ENCODE measurements at regions not wholly inside any gene's neighbourhood (a gene's known extent, or its start where the extent isn't known, plus 50 kb on each side); places are given as distances from the start of the nearest gene placed in this dataset.

DNA sequence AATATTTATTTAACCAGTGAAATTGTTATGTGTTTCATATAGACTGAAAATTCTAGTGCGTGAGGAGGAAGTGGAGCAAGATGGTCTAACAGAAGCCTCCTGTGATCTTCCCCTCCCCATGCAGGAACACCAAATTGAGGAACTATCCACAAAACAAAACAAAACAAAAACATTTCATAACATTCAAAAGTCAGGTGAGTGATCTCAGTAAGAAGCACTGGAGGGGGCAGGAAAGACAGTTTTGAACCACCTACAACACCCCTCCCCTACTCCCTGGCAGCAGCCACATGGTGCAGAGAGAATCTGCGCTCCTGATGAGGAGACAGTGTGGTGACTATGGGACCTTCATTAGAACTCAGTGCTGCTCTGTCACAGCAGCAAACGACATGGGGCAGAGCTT lies 221.9 kb upstream of the SEMA3C start:
- Histone ChIP-seq H2AFZ (ENCODE audit: insufficient read depth, low read length, poor library complexity) (no peak overlapping the region), H3K79me1 (ENCODE audit: low read length) (no peaks in the 10 kb centered on the region), H3K4me3 (ENCODE audit: low read depth, low read length) (no peak overlapping the region), H4K12ac (ENCODE audit: low read depth, low read length) (no peak overlapping the region), H3K27ac (ENCODE audit: low read depth, low read length) (no peak overlapping the region), H2BK120ac (ENCODE audit: insufficient read depth, low read length, poor library complexity) (no peak overlapping the region), H2BK12ac (ENCODE audit: low read length) (no peak overlapping the region), H2AK5ac (ENCODE audit: low read length) (no peak overlapping the region), H2BK5ac (ENCODE audit: low read depth, low read length, poor library complexity) (no peak overlapping the region), H3K4ac (ENCODE audit: low read depth, low read length) (no peak overlapping the region), H3K4me2 (ENCODE audit: low read length) (no peak overlapping the region), H3K36me3 (ENCODE audit: control insufficient read depth in 1 of 2, insufficient read depth in 2 of 2, low read length in 2 of 2) (no peaks in the 10 kb centered on the region), H3K23ac (ENCODE audit: low read length) (no peak overlapping the region), H3K9me3 (ENCODE audit: insufficient read depth, low read depth, low read length) (no peaks in the 10 kb centered on the region), H3K18ac (ENCODE audit: low read length) (no peak overlapping the region), H4K91ac (ENCODE audit: low read depth, low read length) (no peak overlapping the region), H4K8ac (ENCODE audit: low read depth, low read length) (no peak overlapping the region), H3K4me1 (ENCODE audit: control insufficient read depth in 1 of 2, insufficient read depth in 2 of 2, low read length in 2 of 2) (no peaks in the 10 kb centered on the region), H3K79me2 (ENCODE audit: control insufficient read depth, insufficient read depth, low read length, poor library complexity) (no peaks in the 10 kb centered on the region), H3K9ac (ENCODE audit: low read length) (no peak overlapping the region), H3K14ac (ENCODE audit: low read length) (no peak overlapping the region), H3K27me3 (ENCODE audit: insufficient read depth, low read length) (no peaks in the 10 kb centered on the region)
- WGBS (ENCODE audit: extremely low coverage, insufficient coverage, insufficient read length): no CpG with 5 or more reads among the region's 3 CpGs
- DNase-seq: no peak

DNA sequence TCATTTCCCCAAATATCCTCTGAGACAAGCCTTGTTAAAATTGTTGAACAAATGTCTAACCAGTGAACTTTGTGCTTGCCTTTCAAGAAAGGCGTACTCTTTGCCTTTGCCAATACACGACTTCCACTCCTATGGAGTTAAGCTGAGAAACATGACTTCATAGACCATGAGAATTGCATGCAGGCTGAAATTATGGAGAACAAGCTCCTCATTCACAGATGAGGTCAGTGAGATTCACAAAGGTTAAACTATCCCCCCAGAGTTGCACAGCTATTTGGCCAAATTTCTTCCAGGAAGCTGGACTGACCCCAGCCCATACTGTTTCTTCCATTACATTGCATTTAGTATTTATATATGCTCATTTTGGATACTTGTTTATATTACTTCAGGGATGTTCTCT lies 221.4 kb upstream of the SEMA3C start:
- no peak overlapping the region for H3K23ac ChIP-seq (ENCODE audit: low read length)
- no peak for DNase-seq
- no CpG with 5 or more reads among the region's 2 CpGs for WGBS (ENCODE audit: extremely low coverage, insufficient coverage, insufficient read length)
- H2BK120ac ChIP-seq (ENCODE audit: insufficient read depth, low read length, poor library complexity): no peak overlapping the region
- no peak overlapping the region for H3K4me3 ChIP-seq (ENCODE audit: low read depth, low read length)
- no peak overlapping the region for H3K4ac ChIP-seq (ENCODE audit: low read depth, low read length)
- H3K36me3 ChIP-seq (ENCODE audit: control insufficient read depth in 1 of 2, insufficient read depth in 2 of 2, low read length in 2 of 2): no peaks in the 10 kb centered on the region
- no peak overlapping the region for H3K9ac ChIP-seq (ENCODE audit: low read length)
- no peaks in the 10 kb centered on the region for H3K4me1 ChIP-seq (ENCODE audit: control insufficient read depth in 1 of 2, insufficient read depth in 2 of 2, low read length in 2 of 2)
- H2AFZ ChIP-seq (ENCODE audit: insufficient read depth, low read length, poor library complexity): no peak overlapping the region
- no peak overlapping the region for H3K4me2 ChIP-seq (ENCODE audit: low read length)
- no peak overlapping the region for H4K12ac ChIP-seq (ENCODE audit: low read depth, low read length)
- no peak overlapping the region for H4K91ac ChIP-seq (ENCODE audit: low read depth, low read length)
- H2BK12ac ChIP-seq (ENCODE audit: low read length): no peak overlapping the region
- no peaks in the 10 kb centered on the region for H3K79me1 ChIP-seq (ENCODE audit: low read length)
- no peak overlapping the region for H2BK5ac ChIP-seq (ENCODE audit: low read depth, low read length, poor library complexity)
- H3K27ac ChIP-seq (ENCODE audit: low read depth, low read length): no peak overlapping the region
- no peak overlapping the region for H4K8ac ChIP-seq (ENCODE audit: low read depth, low read length)
- H3K27me3 ChIP-seq (ENCODE audit: insufficient read depth, low read length): no peaks in the 10 kb centered on the region
- H3K18ac ChIP-seq (ENCODE audit: low read length): no peak overlapping the region
- H3K79me2 ChIP-seq (ENCODE audit: control insufficient read depth, insufficient read depth, low read length, poor library complexity): no peaks in the 10 kb centered on the region
- H2AK5ac ChIP-seq (ENCODE audit: low read length): no peak overlapping the region
- no peak overlapping the region for H3K14ac ChIP-seq (ENCODE audit: low read length)
- H3K9me3 ChIP-seq (ENCODE audit: insufficient read depth, low read depth, low read length): no peaks in the 10 kb centered on the region

DNA sequence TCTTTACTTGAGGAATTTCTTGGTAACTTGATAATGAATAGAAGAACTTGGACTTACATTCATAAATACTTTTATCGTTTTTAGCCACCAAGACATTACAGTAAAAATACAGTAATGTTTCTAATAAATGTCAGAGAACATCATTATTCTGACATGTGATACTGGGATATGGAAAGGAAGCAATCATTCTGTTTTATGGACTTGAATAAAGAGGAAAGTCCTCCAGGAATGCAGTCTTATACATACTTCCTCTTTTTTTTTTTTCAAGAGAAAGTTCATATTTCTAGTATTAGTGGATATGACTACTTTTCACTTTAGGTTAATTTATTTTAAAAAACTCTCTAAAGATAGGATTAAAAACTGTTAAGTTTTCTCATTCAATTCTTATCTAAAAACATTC lies 220.0 kb upstream of the SEMA3C start:
- Histone ChIP-seq H3K4ac (ENCODE audit: low read depth, low read length) (no peak overlapping the region), H3K79me1 (ENCODE audit: low read length) (no peaks in the 10 kb centered on the region), H3K4me2 (ENCODE audit: low read length) (no peak overlapping the region), H4K12ac (ENCODE audit: low read depth, low read length) (no peak overlapping the region), H2BK5ac (ENCODE audit: low read depth, low read length, poor library complexity) (no peak overlapping the region), H4K8ac (ENCODE audit: low read depth, low read length) (no peak overlapping the region), H2BK120ac (ENCODE audit: insufficient read depth, low read length, poor library complexity) (no peak overlapping the region), H3K14ac (ENCODE audit: low read length) (no peak overlapping the region), H3K23ac (ENCODE audit: low read length) (no peak overlapping the region), H3K9me3 (ENCODE audit: insufficient read depth, low read depth, low read length) (no peaks in the 10 kb centered on the region), H3K27ac (ENCODE audit: low read depth, low read length) (no peak overlapping the region), H4K91ac (ENCODE audit: low read depth, low read length) (no peak overlapping the region), H3K79me2 (ENCODE audit: control insufficient read depth, insufficient read depth, low read length, poor library complexity) (no peaks in the 10 kb centered on the region), H2AK5ac (ENCODE audit: low read length) (no peak overlapping the region), H2BK12ac (ENCODE audit: low read length) (no peak overlapping the region), H2AFZ (ENCODE audit: insufficient read depth, low read length, poor library complexity) (no peak overlapping the region), H3K27me3 (ENCODE audit: insufficient read depth, low read length) (no peaks in the 10 kb centered on the region), H3K4me3 (ENCODE audit: low read depth, low read length) (no peak overlapping the region), H3K4me1 (ENCODE audit: control insufficient read depth in 1 of 2, insufficient read depth in 2 of 2, low read length in 2 of 2) (no peaks in the 10 kb centered on the region), H3K18ac (ENCODE audit: low read length) (no peak overlapping the region), H3K9ac (ENCODE audit: low read length) (no peak overlapping the region), H3K36me3 (ENCODE audit: control insufficient read depth in 1 of 2, insufficient read depth in 2 of 2, low read length in 2 of 2) (no peaks in the 10 kb centered on the region)
- no peak for DNase-seq
- no CpG with 5 or more reads among the region's 1 CpG for WGBS (ENCODE audit: extremely low coverage, insufficient coverage, insufficient read length)

DNA sequence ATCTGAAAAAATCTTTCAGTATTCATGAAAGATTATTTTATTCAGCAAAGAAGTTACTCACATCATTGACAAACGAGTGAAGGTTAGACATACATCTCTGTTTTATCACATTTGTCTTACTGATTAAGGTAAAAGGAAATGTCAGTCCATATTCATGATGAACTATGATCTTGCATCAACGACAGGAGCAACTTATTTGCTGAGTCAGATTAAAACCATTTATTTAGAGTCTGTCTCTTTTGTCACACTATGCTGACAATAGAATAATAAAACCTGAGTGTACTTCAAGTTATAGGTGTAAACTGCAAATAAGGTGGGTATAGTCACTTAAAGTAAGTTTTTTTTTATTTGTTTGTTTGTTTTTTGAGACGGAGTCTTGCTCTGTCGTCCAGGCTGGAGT lies 216.5 kb upstream of the SEMA3C start:
- Histone ChIP-seq H3K27me3 (ENCODE audit: insufficient read depth, low read length) (no peaks in the 10 kb centered on the region), H2AFZ (ENCODE audit: insufficient read depth, low read length, poor library complexity) (no peak overlapping the region), H3K79me2 (ENCODE audit: control insufficient read depth, insufficient read depth, low read length, poor library complexity) (no peaks in the 10 kb centered on the region), H4K12ac (ENCODE audit: low read depth, low read length) (no peak overlapping the region), H3K4me2 (ENCODE audit: low read length) (no peak overlapping the region), H2BK5ac (ENCODE audit: low read depth, low read length, poor library complexity) (no peak overlapping the region), H3K27ac (ENCODE audit: low read depth, low read length) (no peak overlapping the region), H2BK120ac (ENCODE audit: insufficient read depth, low read length, poor library complexity) (no peak overlapping the region), H3K4ac (ENCODE audit: low read depth, low read length) (no peak overlapping the region), H3K18ac (ENCODE audit: low read length) (no peak overlapping the region), H3K36me3 (ENCODE audit: control insufficient read depth in 1 of 2, insufficient read depth in 2 of 2, low read length in 2 of 2) (no peaks in the 10 kb centered on the region), H3K79me1 (ENCODE audit: low read length) (no peaks in the 10 kb centered on the region), H3K14ac (ENCODE audit: low read length) (no peak overlapping the region), H3K9me3 (ENCODE audit: insufficient read depth, low read depth, low read length) (no peaks in the 10 kb centered on the region), H4K91ac (ENCODE audit: low read depth, low read length) (no peak overlapping the region), H3K23ac (ENCODE audit: low read length) (no peak overlapping the region), H2AK5ac (ENCODE audit: low read length) (no peak overlapping the region), H4K8ac (ENCODE audit: low read depth, low read length) (no peak overlapping the region), H3K4me3 (ENCODE audit: low read depth, low read length) (no peak overlapping the region), H2BK12ac (ENCODE audit: low read length) (no peak overlapping the region), H3K9ac (ENCODE audit: low read length) (no peak overlapping the region), H3K4me1 (ENCODE audit: control insufficient read depth in 1 of 2, insufficient read depth in 2 of 2, low read length in 2 of 2) (no peaks in the 10 kb centered on the region)
- no peak for DNase-seq
- no CpG with 5 or more reads among the region's 4 CpGs for WGBS (ENCODE audit: extremely low coverage, insufficient coverage, insufficient read length)
